CD14-positive monocyte (primary cell): ENCODE measurements at regions not wholly inside any gene's neighbourhood (a gene's known extent, or its start where the extent isn't known, plus 50 kb on each side); places are given as distances from the start of the nearest gene placed in this dataset.

Experiments used
- DNase-seq, 3 donors: peaks; one replicate each; pipeline ENCODE4 v3.0.0-alpha.2; 2011 to 2022
- H2AFZ ChIP-seq: 2 replicates; pipeline ENCODE4 v1.6.0; 2012; ENCODE audit warnings: mild to moderate bottlenecking, low read depth, low read length, inconsistent platforms; ENCODE audit not compliant: insufficient read depth, poor library complexity, severe bottlenecking
- H3K27ac ChIP-seq, 2 donors: 1 replicate in 1 of 2; 2 replicates in 1 of 2; pipeline ENCODE4 v1.5.1; 2012 to 2013; ENCODE audit warnings: low read length in 2 of 2, control low read depth in 1 of 2, inconsistent platforms in 1 of 2, low read depth in 1 of 2, mild to moderate bottlenecking in 1 of 2
- H3K27me3 ChIP-seq, 2 donors: one replicate each; pipeline versions ENCODE4 v1.6.0 to v1.6.1; 2011 to 2013; ENCODE audit warnings: low read length in 2 of 2; ENCODE audit not compliant: control insufficient read depth in 2 of 2, insufficient read depth in 2 of 2
- H3K36me3 ChIP-seq, 2 donors: replicated peaks in 1 of 2; 1 replicate in 1 of 2; 2 replicates in 1 of 2; pipeline versions ENCODE4 v1.5.1 to v1.6.1; 2012 to 2013; ENCODE audit warnings: low read length in 2 of 2, control low read depth in 1 of 2, inconsistent platforms in 1 of 2, mild to moderate bottlenecking in 1 of 2; ENCODE audit not compliant: insufficient read depth in 2 of 2, control insufficient read depth in 1 of 2
- H3K4me1 ChIP-seq, 2 donors: 1 replicate in 1 of 2; 2 replicates in 1 of 2; pipeline versions ENCODE4 v1.5.1 to v1.6.1; 2012 to 2013; ENCODE audit warnings: low read length in 2 of 2, control low read depth in 1 of 2, inconsistent platforms in 1 of 2, mild to moderate bottlenecking in 1 of 2, moderate library complexity in 1 of 2; ENCODE audit not compliant: insufficient read depth in 2 of 2, control insufficient read depth in 1 of 2
- H3K4me2 ChIP-seq: replicated peaks from 2 replicates; pipeline ENCODE3; 2012; ENCODE audit warnings: low read length, moderate library complexity, mild to moderate bottlenecking; ENCODE audit not compliant: poor library complexity, severe bottlenecking; ENCODE audit errors: extremely low read depth
- H3K4me3 ChIP-seq, 3 experiments: fragments of 200-600 bp in 1 of 3; sonication (generic) in 1 of 3; replicated peaks in 1 of 3; 1 replicate in 2 of 3; 2 replicates in 1 of 3; pipeline ENCODE4 v1.5.1; 2011 to 2013; ENCODE audit warnings: low read length in 3 of 3, mild to moderate bottlenecking in 3 of 3, control low read depth in 2 of 3, low read depth in 2 of 3, inconsistent platforms in 1 of 3, moderate library complexity in 1 of 3
- H3K79me2 ChIP-seq: 2 replicates; pipeline ENCODE4 v1.6.0; 2012; ENCODE audit warnings: mild to moderate bottlenecking, control low read depth, inconsistent platforms, low read length, moderate library complexity; ENCODE audit not compliant: insufficient read depth
- H3K9ac ChIP-seq: 2 replicates; pipeline ENCODE4 v1.6.0; 2017; ENCODE audit warnings: low read length, mild to moderate bottlenecking; ENCODE audit not compliant: insufficient read depth, poor library complexity, severe bottlenecking
- H3K9me3 ChIP-seq, 2 donors: replicated peaks in 1 of 2; 1 replicate in 1 of 2; 2 replicates in 1 of 2; pipeline versions ENCODE4 v1.5.1 to v1.6.1; 2012 to 2013; ENCODE audit warnings: low read length in 2 of 2, control low read depth in 1 of 2; ENCODE audit not compliant: control insufficient read depth in 1 of 2, insufficient read depth in 1 of 2
- H4K20me1 ChIP-seq: 2 replicates; pipeline ENCODE4 v1.6.0; 2012; ENCODE audit warnings: mild to moderate bottlenecking, low read length, control low read depth, moderate library complexity; ENCODE audit not compliant: insufficient read depth
- H3K27ac Mint-ChIP-seq, 7 donors: one replicate each; pipeline ENCODE4 v1.8.0; 2020; ENCODE audit warnings: mild to moderate bottlenecking in 7 of 7, mixed read lengths in 7 of 7, moderate library complexity in 6 of 7, inconsistent platforms in 2 of 7
- H3K27me3 Mint-ChIP-seq, 3 donors: one replicate each; pipeline ENCODE4 v1.8.0; 2021 to 2022; ENCODE audit warnings: low read depth in 3 of 3, mild to moderate bottlenecking in 3 of 3, mixed read lengths in 3 of 3, moderate library complexity in 3 of 3, inconsistent platforms in 1 of 3
- H3K36me3 Mint-ChIP-seq, 2 donors: one replicate each; pipeline ENCODE4 v1.8.0; 2020; ENCODE audit warnings: mixed read lengths in 2 of 2, inconsistent platforms in 1 of 2, mild to moderate bottlenecking in 1 of 2
- H3K4me1 Mint-ChIP-seq: one replicate; pipeline ENCODE4 v1.8.0; 2020; ENCODE audit warnings: mild to moderate bottlenecking, mixed read lengths
- H3K4me3 Mint-ChIP-seq, 2 donors: one replicate each; pipeline ENCODE4 v1.8.0; 2020; ENCODE audit warnings: mild to moderate bottlenecking in 2 of 2, mixed read lengths in 2 of 2, moderate library complexity in 1 of 2
- H3K9me3 Mint-ChIP-seq, 7 donors: one replicate each; pipeline ENCODE4 v1.8.0; 2020 to 2022; ENCODE audit warnings: mixed read lengths in 7 of 7, mild to moderate bottlenecking in 6 of 7, moderate library complexity in 6 of 7, inconsistent platforms in 2 of 7
- WGBS: methylation state at CpG from one replicate; pipeline ENCODE4 v1.1.5; 2013; ENCODE audit warnings: missing lambda C conversion rate; ENCODE audit not compliant: insufficient coverage; 5-methylcytosine and 5-hydroxymethylcytosine counted together
- intact Hi-C, 2 donors: fragments of 100-400 bp; cut with micrococcal nuclease; formaldehyde crosslinking; loops; one replicate each; pipeline versions ENCODE4 v1.15.0 to v1.15.1; 2023
- TF ChIP-seq, protein P1 (sequence below): fragments of 200-600 bp; IDR thresholded peaks from one replicate; pipeline ENCODE4 v1.8.0; 2022; ENCODE audit warnings: antibody characterized with exemption, mild to moderate bottlenecking

DNA sequence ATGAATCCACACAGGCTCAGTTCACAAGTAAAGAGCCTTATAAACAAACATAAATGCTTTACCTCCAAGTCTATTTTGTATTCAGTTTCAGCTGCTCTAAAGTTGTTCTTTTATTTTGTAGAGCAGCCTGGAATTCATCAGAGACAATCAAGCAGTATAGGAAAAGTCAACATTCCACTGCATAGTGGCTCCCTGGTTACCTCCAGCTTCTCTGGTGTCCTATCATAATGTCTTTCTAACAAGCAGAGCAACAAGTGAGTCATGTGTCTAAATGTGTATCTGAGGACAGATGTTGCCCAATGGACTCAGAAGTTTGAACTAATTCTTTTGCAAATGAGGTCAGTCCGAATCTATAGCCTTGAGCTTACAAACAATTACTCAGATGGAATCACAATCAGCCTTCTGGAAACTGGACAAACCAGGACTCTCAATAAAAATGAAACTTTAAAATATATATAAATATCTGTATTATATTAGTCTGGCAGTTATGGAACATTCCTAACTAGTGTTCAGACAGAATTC lies 292.0 kb upstream of the TOM1L1 start:
- TF ChIP-seq, protein P1, sequence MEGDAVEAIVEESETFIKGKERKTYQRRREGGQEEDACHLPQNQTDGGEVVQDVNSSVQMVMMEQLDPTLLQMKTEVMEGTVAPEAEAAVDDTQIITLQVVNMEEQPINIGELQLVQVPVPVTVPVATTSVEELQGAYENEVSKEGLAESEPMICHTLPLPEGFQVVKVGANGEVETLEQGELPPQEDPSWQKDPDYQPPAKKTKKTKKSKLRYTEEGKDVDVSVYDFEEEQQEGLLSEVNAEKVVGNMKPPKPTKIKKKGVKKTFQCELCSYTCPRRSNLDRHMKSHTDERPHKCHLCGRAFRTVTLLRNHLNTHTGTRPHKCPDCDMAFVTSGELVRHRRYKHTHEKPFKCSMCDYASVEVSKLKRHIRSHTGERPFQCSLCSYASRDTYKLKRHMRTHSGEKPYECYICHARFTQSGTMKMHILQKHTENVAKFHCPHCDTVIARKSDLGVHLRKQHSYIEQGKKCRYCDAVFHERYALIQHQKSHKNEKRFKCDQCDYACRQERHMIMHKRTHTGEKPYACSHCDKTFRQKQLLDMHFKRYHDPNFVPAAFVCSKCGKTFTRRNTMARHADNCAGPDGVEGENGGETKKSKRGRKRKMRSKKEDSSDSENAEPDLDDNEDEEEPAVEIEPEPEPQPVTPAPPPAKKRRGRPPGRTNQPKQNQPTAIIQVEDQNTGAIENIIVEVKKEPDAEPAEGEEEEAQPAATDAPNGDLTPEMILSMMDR = no peak
- Histone ChIP-seq H3K4me3 (no peak overlapping the region), H3K4me1 (no peaks in the 10 kb centered on the region), H3K9me3 (peaks cover 22 to 24% of the 10 kb centered on the region in 2 donors), H3K4me2 (no peak overlapping the region), H2AFZ (no peak overlapping the region), H3K9ac (no peak overlapping the region), H3K27ac (no peak overlapping the region), H3K79me2 (no peaks in the 10 kb centered on the region), H3K27me3 (no peaks in the 10 kb centered on the region), H3K36me3 (no peaks in the 10 kb centered on the region), H4K20me1 (no peaks in the 10 kb centered on the region)
- H3K27me3 Mint-ChIP-seq = peaks cover 0 to 3% (median 0%) of the 10 kb centered on the region in 3 donors
- H3K9me3 Mint-ChIP-seq = peaks cover 7 to 23% (median 15%) of the 10 kb centered on the region in 7 donors
- WGBS = no CpG with 5 or more reads among the region's 1 CpG
- H3K4me3 Mint-ChIP-seq = no peak overlapping the region
- intact Hi-C loops = no loop called here
- no peaks in the 10 kb centered on the region for H3K36me3 Mint-ChIP-seq
- H3K4me1 Mint-ChIP-seq = no peaks in the 10 kb centered on the region
- no peak for DNase-seq
- H3K27ac Mint-ChIP-seq = no peak overlapping the region

DNA sequence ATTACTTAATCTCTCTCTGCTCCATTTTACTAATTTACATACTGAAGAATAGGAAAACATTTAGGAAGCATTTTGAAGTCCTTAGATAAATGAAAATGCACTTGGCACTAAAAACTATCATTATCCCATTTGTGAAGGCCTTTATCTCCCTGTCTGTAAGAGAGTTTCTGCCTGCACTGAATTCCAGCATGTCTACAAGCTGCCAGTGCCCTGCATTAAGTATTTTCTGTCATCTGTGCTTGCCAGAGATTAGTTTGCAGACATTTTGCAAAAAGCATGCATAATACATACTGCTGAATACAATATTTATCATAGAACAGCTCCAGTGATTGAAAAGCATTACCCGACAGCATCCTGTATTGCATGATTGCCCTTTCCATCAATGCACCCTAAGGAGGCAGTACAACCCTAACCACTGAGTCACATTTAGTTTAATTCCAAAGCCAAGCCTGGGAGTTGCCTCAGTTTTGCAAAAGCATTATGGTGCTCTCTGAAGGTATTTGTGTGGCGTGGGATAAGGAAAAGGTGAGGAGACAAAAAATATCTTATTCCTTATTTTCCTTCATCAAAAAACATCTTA lies 280.2 kb upstream of the TOM1L1 start:
- peaks cover 0 to 2% (median 0%) of the 10 kb centered on the region in 3 donors for H3K27me3 Mint-ChIP-seq
- Histone ChIP-seq H3K79me2 (no peaks in the 10 kb centered on the region), H4K20me1 (no peaks in the 10 kb centered on the region), H3K4me1 (no peaks in the 10 kb centered on the region), H3K9ac (no peak overlapping the region), H3K4me2 (no peak overlapping the region), H3K36me3 (no peaks in the 10 kb centered on the region), H2AFZ (no peak overlapping the region), H3K4me3 (no peak overlapping the region), H3K27ac (no peak overlapping the region), H3K9me3 (peaks cover 10 to 15% of the 10 kb centered on the region in 2 donors), H3K27me3 (no peaks in the 10 kb centered on the region)
- peaks cover 0 to 15% (median 7%) of the 10 kb centered on the region in 7 donors for H3K9me3 Mint-ChIP-seq
- no peak overlapping the region for H3K4me3 Mint-ChIP-seq
- no peak overlapping the region for H3K27ac Mint-ChIP-seq
- H3K4me1 Mint-ChIP-seq = no peaks in the 10 kb centered on the region
- WGBS = 100% methylated on average over 1 of the region's 2 CpGs
- intact Hi-C loops = no loop called here
- no peaks in the 10 kb centered on the region for H3K36me3 Mint-ChIP-seq
- no peak for DNase-seq
- TF ChIP-seq, protein P1 = no peak
